HG03432 (cell line): ENCODE measurements at regions not wholly inside any gene's neighbourhood (a gene's known extent, or its start where the extent isn't known, plus 50 kb on each side); places are given as distances from the start of the nearest gene placed in this dataset.
A peak's percentile ranks its signal among the peaks of the same experiment; 100 is the strongest.
"Not testable (repeated sequence)": the region's sequence is repeated elsewhere in the genome, so short reads cannot be mapped to it uniquely, and the experiment has no call there.

Experiments used
- ATAC-seq: cut with Tn5 transposase; IDR thresholded peaks from one replicate; pipeline ENCODE4 v1.9.1; 2021; ENCODE audit warnings: mild to moderate bottlenecking, moderate library complexity; ENCODE audit not compliant: unreplicated experiment

DNA sequence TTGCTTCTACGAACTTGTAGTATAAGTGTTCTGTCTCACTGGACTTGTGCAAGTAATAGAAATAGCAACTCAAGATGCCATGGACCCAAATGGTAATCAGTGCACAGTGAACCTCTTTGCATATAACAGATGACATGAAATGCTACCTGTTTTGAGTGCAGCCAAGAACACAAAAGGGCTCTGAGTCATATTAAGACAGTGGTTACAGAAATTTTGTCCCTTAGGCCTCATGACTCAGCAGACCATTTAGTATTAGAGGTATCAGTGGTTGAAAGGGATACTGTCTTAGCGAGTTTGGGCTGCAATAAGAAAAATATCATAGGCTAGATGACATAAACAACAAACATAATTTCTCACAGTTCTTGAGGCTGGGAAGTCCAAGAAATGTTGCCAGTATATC is 502.9 kb upstream of the PCDH10 start:
- peak; percentile 96 for ATAC-seq

DNA sequence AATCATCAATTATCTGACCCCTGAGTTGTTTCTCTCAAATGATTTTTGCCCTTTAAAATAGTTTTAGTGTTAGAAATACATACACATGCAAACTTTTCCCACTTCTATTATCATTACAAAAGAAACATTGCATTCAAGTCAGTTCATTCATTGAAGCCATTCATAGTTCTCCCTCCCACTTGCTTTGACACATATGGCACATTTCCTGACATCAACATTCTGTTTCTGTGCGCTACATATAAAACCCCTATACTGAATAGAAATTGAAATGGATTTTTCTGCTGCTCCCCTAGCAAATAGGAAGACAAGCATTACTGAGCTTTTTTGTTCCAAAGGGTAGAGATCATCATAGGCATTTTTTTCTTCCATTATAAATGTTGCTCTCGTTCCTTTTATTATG is 497.9 kb upstream of the PCDH10 start:
- no peak for ATAC-seq

DNA sequence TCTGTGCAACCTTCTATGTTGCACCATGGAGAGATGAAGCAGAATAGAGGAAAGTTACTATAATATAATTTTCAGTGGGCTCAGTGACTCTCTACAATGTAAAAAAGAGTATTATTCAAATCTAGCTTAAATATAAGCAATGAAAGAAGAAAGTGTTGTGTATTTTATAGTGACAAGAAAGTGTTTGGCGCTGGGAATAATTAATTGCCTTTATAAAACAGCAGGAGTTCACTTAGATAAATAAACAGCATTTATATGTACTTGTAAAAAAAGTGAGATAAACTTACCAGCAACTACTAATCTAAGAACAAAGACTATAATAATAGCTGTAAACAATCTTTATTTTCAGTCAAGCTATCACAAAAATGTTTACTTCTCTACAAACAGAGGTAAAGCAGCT is 488.9 kb upstream of the PCDH10 start:
- ATAC-seq = no peak

DNA sequence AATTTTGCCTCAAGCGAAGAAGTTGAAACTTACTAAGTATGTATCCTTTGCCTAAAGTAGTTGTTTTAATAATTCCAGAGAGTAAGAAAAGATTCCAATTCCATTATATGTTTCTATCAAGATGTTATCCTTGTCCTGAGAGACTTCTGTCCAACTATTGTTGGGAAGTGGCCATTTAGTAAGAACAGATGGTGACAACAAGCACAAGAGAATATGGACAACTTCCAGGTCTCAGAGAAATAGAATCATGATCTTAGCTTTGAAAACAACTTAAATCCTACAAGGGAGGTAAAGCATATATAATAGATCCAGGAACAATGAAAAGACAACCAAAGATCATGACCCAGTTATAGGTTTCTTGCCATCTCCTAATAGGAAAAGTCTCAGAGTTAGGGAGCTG is 486.6 kb upstream of the PCDH10 start:
- ATAC-seq = no peak

DNA sequence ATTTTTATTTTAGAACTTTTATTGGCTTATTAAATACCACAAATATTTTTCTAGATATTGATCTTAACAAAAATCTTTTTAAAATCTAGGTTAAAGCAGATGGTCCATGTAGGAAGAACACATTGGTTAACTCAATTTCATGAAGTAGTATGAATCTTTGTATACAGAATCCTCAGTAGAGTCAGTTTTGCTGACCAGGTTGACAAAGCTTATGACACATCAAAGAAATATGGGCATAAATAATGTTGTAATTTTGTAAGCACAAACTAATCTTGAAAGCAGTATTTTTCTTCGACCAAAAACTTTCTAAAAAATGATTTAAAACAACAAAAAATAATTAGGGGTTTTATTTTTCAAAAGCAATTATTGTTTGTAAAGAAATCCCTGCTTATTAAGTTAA is 479.3 kb upstream of the PCDH10 start:
- no peak for ATAC-seq

DNA sequence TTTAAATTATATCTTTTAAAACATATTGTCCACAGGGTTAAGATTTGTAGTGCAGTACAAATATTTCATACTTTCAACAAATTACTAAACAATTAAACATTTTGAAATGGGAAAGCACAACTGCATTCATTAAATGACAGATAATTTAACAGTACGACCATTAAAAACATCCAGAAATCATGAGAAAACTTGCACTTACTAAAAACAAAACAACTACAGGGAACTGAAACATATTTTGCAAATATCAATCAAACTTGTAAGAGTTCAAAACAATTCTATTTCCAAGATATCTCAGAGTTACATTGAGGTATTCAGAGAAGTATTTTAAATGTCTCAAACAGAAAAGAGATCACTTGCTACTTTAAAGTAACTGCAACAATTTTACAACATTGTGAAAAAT is 478.5 kb upstream of the PCDH10 start:
- no peak for ATAC-seq

DNA sequence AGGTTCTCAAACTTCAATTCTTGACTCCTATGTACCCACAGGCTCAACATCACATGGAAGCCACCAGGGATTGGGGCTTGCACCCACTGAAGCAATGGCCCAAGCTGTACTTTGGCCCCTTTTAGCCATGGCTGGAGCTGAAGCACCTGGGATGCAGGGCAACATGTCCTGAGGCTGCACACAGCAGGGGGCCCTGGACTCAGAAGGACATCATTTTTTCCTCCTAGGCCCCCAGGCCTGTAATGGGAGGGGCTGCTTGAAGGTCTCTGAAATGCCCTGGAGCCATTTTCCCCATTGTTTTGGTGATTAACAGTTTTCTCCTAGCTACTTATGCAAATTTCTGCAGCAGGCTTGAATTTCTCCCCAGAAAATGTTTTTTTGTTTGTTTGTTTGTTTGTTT is 465.1 kb upstream of the PCDH10 start:
- ATAC-seq = no peak

DNA sequence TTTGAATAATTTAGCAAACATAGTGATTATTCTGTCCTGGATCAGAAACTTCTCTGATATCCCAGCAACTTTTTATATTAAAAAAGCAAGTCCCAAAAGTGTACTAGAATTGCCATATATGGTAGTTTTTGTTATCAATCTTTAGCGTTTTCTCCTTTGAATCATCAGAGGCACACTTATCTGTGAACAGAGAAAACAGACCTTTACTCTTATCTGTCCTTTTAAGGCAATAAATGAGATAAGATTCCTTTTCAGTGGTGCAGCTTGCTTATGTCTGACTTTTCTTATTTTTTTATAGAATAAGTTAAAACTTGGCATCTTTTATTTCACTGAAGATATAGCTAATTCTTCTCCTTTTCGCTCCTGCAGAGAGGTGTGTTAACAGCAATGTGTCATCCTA is 458.1 kb upstream of the PCDH10 start:
- ATAC-seq = no peak

DNA sequence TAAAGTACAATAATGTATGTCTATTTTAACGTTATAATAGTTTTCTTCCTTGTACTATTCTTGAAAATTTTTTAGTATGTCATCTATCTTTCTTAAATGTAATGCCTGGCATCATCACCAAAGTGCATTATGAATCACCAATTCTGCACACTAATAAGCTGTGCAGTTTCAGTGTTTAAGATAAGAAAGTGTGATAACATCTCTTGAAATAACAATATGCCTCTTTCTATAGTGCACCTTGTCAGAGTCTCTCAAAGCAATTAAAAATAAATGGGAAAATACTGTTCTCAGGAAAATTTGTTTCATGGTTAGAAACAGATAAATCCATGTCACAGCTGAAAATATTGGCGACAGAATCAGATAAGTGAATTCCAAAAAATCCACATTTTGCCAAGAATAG is 457.4 kb upstream of the PCDH10 start:
- ATAC-seq = no peak

DNA sequence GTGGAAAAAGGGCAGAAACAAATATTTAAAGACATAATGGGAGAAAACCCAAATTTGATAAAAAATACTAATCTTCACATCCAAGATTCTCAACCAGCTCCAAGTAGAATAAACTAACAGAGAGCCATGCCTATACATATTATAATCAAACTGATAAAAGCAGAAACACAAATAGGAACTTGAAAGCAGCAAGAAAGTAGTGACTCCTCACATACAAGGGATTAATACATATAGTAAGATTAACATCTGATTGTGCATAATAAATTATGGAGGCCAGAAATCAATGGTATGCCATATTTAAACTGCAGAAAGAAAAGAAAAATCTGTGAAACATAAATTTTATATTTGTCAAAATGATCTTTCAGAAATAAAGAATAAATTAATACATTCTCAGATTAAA is 454.3 kb upstream of the PCDH10 start:
- ATAC-seq = no peak

DNA sequence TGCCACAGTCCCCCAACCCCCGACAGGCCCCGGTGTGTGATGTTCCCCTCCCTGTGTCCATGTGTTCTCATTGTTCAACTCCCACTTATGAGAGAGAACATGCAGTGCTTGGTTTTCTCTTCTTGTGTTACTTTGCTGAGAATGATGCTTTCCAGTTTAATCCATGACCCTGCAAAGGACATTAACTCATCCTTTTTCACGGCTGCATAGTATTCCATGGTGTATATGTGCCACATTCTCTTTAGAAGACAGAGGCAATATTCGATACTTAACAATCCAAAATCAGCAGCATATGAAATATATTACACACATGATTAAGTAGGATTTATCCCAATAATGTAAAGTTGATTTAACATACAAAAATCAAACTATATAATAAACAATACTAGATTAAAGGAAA is 451.6 kb upstream of the PCDH10 start:
- ATAC-seq = not testable (repeated sequence)

DNA sequence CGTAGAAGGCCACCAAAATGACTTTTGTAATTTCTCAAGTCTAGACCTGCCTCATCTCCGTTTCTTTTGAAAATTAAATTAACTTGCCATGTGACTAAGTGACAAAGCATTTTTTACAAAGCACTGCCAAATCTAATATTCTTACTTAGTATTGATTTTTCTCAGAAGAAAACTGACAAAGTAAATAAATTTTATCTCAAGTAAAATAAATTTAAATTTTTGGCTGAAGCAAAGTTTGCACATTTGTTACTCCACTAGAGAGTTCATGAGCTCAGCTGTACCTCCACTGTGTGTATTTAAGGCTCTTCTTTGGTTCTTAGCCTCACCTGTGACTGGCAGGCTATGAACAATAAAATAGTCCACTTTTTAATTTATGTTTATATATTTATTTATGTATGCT is 441.1 kb upstream of the PCDH10 start:
- ATAC-seq = no peak

DNA sequence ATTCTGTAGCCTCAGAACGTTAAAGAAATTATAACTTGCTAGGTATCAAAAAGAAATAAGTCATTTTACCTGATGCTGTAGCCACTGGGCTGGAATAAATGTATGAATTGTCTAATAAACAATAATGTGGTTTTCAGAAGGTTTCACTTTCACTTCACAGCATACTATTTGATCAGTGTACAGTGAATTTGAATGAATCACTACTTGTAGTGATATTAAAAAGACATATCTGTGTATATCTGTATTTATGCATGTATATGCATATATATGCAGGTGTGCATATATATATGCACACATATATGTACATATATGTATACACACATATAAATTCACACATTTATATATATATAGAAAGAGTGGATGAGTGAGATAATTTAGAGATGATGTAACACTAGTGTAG is 440.0 kb upstream of the PCDH10 start:
- no peak for ATAC-seq

DNA sequence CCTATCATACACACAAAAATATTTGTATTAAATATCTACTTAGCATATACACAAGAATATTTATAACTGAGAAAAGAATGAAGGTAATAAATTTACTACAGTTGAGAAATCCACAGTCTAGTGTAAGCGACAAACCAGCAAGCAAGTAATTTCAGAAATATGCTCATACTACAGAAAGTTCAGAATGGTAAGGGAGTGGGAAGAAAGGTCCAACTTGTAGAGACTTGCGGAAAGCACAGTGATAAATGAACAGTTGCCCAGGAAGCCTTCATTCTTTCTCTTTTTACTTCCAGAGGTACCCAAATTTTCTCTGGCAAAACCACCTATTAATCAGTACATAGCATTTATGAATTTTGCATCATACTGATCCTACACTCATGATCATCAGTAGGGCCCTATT is 438.1 kb upstream of the PCDH10 start:
- ATAC-seq = no peak

DNA sequence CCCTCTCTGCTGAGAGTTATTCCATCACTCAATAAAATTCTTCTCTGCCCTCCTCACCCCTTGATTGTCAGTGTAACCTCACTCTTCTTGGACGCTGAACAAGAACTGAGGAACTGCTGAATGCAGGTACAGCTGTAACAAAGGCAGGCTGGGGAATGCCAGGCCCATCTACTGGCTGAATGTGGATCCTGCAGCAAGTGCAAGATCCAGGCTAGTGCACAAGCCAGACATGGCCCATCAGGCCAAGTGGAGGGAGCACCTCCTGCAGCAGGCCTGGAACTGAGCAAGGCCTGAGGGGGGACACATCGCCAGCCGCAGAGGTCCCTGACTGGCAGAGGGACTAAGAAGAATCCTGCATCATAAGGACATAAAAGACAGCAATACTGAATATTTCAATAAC is 411.8 kb upstream of the PCDH10 start:
- no peak for ATAC-seq

DNA sequence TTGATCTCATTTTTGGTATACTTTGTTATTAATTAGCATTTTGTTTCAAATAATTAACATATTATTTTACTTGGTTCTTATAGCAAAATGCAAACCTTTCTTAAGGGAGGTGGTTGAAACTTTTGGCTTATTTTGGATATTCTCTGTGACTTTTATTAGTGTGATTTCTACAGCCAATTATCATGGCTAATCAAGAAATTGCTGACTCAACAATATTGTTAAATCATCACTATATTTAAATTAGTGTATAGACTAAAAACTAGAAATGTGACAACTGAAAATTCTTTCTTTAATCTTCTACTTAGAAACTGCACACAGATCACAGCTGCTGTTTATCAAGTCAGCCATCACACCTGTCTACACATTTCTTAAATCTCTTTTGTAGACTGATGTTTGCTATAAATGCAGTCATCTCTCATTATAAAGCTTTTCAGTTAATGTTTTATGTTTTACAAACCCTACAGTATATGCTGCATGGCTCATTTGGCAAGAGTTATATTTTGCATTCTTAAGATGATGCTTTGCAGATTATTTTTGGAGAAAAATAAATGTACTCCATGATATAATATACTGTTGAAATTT is 389.8 kb upstream of the PCDH10 start:
- no peak for ATAC-seq

DNA sequence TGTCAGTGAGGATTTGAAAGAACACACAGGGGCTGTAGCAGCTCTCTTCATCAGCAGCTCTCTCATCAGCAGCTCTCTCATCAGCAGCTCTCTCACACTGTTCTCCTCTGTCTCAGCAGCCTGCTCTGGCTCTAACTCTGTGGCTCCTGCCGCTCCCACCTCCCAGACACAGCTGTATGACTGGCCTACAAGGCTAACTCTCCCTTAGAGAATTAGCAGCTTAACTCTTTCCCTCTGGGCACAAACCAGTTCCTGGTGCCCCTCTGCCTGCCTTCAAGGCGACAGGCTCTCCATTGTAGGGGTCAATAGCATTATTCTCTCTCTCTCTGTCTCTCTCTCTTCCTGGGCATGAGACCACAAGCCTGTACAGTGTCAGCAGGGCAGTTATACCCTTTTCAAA is 385.6 kb upstream of the PCDH10 start:
- ATAC-seq = no peak

DNA sequence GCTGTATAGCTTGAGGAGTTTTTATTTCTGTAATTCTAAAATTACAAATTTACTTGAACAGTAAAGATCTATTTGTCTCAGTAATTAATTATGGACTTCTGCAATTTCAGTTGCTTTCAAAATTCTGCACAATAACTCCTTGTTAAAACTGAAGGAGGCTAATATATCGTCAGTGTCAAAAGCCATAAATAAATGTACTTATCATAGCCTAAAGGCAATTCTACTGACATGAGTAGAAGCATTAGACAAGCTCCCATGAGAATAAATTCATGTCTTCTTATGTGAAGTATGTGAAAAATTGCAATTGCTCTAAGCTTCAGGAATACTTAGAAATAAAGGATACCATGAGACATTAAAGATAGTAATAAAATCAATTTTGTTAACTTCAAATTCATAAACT is 381.2 kb upstream of the PCDH10 start:
- no peak for ATAC-seq

DNA sequence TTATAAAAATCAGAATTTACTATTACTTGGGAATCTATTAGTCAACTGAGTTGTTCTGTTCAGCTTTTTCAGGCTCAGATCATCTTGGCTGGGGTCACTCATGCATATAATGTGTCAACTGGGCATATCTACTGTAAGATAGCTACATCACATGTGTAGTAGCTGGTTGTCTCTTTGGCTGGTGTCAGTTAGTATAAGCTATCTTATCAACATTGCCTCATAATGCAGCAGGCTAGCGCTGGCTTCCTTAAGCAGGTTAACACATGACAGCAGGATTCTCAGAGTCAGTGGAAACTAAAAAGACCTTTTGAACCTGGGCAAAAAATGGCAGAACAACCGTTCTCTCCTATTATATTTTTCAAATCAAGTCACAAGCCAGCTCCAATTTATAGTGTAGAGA is 378.3 kb upstream of the PCDH10 start:
- ATAC-seq = no peak

DNA sequence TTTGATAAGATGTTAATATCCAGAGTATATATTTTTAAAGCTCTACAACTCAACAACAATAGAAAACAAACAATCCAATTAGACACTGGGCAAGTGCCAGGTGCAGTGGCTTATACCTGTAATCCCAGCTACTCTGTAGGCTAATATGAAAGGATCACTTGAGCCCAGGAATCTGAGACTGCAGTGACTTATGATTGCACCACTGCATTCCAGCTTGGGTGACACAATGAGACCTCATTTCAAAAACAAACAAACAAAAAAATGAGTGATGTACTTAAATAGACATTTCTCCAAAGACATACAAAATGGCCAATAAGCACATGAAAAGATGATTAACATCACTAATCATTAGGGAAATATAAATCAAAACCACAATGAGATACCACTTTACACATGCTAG is 356.8 kb upstream of the PCDH10 start:
- no peak for ATAC-seq

DNA sequence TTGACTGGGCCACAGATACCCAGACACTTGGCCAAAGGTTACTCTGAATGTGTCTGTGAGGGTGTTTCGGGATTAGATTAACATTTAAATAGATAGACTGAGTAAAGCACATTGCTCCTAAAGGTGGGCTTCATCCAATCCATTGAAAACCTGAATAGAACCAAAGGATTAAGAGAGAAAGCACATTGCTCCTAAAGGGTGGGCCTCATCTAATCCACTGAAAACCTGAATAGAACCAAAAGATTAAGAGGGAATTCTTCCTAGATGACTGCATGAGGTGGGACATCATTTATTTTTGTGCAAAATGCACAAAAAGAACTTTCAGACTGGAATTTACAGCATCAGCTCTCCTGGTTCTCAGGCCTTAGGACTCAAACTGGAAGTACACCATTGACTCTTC is 351.2 kb upstream of the PCDH10 start:
- no peak for ATAC-seq

DNA sequence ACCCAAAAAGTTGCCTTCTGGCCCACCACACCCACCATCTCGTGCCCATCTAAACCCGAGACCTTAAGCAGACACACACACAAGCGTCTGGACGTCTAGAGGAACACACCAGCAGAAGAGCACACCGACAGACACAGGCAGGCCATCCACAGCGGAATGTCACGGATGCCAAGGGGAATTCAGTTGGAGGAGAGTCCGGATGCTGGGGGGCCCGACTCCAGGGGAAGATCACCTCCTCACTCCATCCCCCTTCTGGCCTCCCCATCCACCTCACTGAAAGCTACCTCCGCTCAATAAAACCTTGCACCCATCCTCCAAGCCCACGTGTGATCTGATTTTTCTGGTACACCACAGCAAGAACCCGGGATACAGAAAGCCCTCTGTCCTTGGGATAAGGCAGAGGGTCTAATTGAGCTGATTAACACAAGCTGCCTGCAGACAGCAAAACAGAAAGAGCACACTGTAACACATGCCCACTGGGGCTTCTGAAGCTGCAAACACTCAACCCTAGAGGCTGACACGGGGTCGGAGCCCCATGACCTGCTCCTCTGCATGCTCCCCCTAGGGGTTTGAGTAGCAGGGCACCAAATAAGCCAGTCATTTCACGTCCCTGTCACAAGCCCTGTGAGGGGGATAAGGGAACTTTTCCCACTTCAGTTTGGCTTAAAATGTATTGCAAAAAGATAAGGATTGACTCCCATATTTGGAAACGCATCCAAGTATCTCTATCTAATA is 339.6 kb upstream of the PCDH10 start:
- ATAC-seq = peak; percentile 43

DNA sequence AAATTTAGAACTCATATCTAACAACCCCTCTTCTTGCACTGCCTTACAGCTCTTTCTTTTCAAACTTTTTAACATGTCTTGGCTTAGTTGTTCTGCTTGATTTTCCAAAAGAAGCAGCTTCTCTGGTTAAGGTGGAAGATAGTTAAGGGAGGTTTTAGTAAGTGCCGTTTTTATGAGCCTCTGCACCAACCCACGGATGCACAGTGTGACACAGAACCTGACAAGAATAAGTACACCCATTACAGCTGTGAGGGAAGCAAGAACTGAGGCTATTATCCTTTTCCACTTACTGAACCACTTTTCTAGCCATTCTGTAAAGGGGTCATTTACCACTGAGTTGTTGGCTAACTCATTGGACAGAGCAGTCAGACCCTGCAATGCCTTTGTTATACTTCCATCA is 336.0 kb upstream of the PCDH10 start:
- ATAC-seq = not testable (repeated sequence)
